ENCODE measurements at regions not wholly inside any gene's neighbourhood (a gene's known extent, or its start where the extent isn't known, plus 50 kb on each side); places are given as distances from the start of the nearest gene placed in this dataset.

- no peak overlapping the region for H3K4me3 ChIP-seq (ENCODE audit: low read length)
- DNase-seq (ENCODE audit: low read depth, low spot score), result no peak
Observed at GRCh38 chr5:85709728-85710127, 908.0 kb upstream of the COX7C start.

GRCh38 chr5:85716344-85717202, 901.2 kb upstream of the COX7C start:
- no peak for DNase-seq (ENCODE audit: low read depth, low spot score)
- H3K4me3 ChIP-seq (ENCODE audit: low read length), result no peak overlapping the region

GRCh38 chr5:85717203-85717563, 900.6 kb upstream of the COX7C start:
- H3K4me3 ChIP-seq (ENCODE audit: low read length), result no peak overlapping the region
- DNase-seq (ENCODE audit: low read depth, low spot score), result no peak

GRCh38 chr5:85732185-85732584, 885.6 kb upstream of the COX7C start:
- no peak for DNase-seq (ENCODE audit: low read depth, low spot score)
- H3K4me3 ChIP-seq (ENCODE audit: low read length), result no peak overlapping the region

GRCh38 chr5:85741972-85742371, 875.8 kb upstream of the COX7C start:
- no peak overlapping the region for H3K4me3 ChIP-seq (ENCODE audit: low read length)
- no peak for DNase-seq (ENCODE audit: low read depth, low spot score)

- H3K4me3 ChIP-seq (ENCODE audit: low read length), result no peak overlapping the region
- DNase-seq (ENCODE audit: low read depth, low spot score), result no peak
Observed at GRCh38 chr5:85760519-85760918, 857.2 kb upstream of the COX7C start.

- H3K4me3 ChIP-seq (ENCODE audit: low read length), result no peak overlapping the region
- DNase-seq (ENCODE audit: low read depth, low spot score), result no peak
Observed at GRCh38 chr5:85769347-85769746, 848.4 kb upstream of the COX7C start.

GRCh38 chr5:85784746-85785145, 833.0 kb upstream of the COX7C start:
- H3K4me3 ChIP-seq (ENCODE audit: low read length), result no peak overlapping the region
- DNase-seq (ENCODE audit: low read depth, low spot score), result no peak

- DNase-seq (ENCODE audit: low read depth, low spot score), result no peak
- H3K4me3 ChIP-seq (ENCODE audit: low read length), result no peak overlapping the region
Observed at GRCh38 chr5:85813146-85813545, 804.6 kb upstream of the COX7C start.

GRCh38 chr5:85814596-85814995, 803.1 kb upstream of the COX7C start:
- DNase-seq (ENCODE audit: low read depth, low spot score), result no peak
- H3K4me3 ChIP-seq (ENCODE audit: low read length), result no peak overlapping the region

- no peak for DNase-seq (ENCODE audit: low read depth, low spot score)
- no peak overlapping the region for H3K4me3 ChIP-seq (ENCODE audit: low read length)
Observed at GRCh38 chr5:85823462-85824426, 794.0 kb upstream of the COX7C start.

- DNase-seq (ENCODE audit: low read depth, low spot score), result no peak
- H3K4me3 ChIP-seq (ENCODE audit: low read length), result no peak overlapping the region
Observed at GRCh38 chr5:85838781-85839180, 779.0 kb upstream of the COX7C start.

GRCh38 chr5:85841653-85842052, 776.1 kb upstream of the COX7C start:
- DNase-seq (ENCODE audit: low read depth, low spot score), result no peak
- H3K4me3 ChIP-seq (ENCODE audit: low read length), result no peak overlapping the region

- no peak overlapping the region for H3K4me3 ChIP-seq (ENCODE audit: low read length)
- no peak for DNase-seq (ENCODE audit: low read depth, low spot score)
Observed at GRCh38 chr5:85843535-85843934, 774.2 kb upstream of the COX7C start.

- no peak overlapping the region for H3K4me3 ChIP-seq (ENCODE audit: low read length)
- no peak for DNase-seq (ENCODE audit: low read depth, low spot score)
Observed at GRCh38 chr5:85849411-85849810, 768.3 kb upstream of the COX7C start.

GRCh38 chr5:85865296-85865695, 752.4 kb upstream of the COX7C start:
- no peak overlapping the region for H3K4me3 ChIP-seq (ENCODE audit: low read length)
- DNase-seq (ENCODE audit: low read depth, low spot score), result no peak

GRCh38 chr5:85868070-85868469, 749.7 kb upstream of the COX7C start:
- no peak overlapping the region for H3K4me3 ChIP-seq (ENCODE audit: low read length)
- DNase-seq (ENCODE audit: low read depth, low spot score), result no peak

GRCh38 chr5:85893996-85894395, 723.7 kb upstream of the COX7C start:
- no peak overlapping the region for H3K4me3 ChIP-seq (ENCODE audit: low read length)
- no peak for DNase-seq (ENCODE audit: low read depth, low spot score)

GRCh38 chr5:85896514-85896913, 721.2 kb upstream of the COX7C start:
- H3K4me3 ChIP-seq (ENCODE audit: low read length), result no peak overlapping the region

GRCh38 chr5:85906460-85906859, 711.3 kb upstream of the COX7C start:
- no peak for DNase-seq (ENCODE audit: low read depth, low spot score)
- no peak overlapping the region for H3K4me3 ChIP-seq (ENCODE audit: low read length)

More at GRCh38 chr5:85896514-85896913, 721.2 kb upstream of the COX7C start:
- DNase-seq (ENCODE audit: low read depth, low spot score), result no peak
